Stimulated activated CD8-positive, alpha-beta memory T cell treated with anti-CD3 and anti-CD28 coated beads, Interleukin-7, amount 100 ng/mL, for 48 hours (primary cell): ENCODE measurements at regions not wholly inside any gene's neighbourhood (a gene's known extent, or its start where the extent isn't known, plus 50 kb on each side); places are given as distances from the start of the nearest gene placed in this dataset.

ENCODE experiments used
- DNase-seq, 2 donors: peaks; one replicate each; pipeline ENCODE4 v3.0.0-alpha.2; 2020; ENCODE audit warnings: low read depth in 1 of 2; ENCODE audit errors: extremely low read depth in 1 of 2

DNA sequence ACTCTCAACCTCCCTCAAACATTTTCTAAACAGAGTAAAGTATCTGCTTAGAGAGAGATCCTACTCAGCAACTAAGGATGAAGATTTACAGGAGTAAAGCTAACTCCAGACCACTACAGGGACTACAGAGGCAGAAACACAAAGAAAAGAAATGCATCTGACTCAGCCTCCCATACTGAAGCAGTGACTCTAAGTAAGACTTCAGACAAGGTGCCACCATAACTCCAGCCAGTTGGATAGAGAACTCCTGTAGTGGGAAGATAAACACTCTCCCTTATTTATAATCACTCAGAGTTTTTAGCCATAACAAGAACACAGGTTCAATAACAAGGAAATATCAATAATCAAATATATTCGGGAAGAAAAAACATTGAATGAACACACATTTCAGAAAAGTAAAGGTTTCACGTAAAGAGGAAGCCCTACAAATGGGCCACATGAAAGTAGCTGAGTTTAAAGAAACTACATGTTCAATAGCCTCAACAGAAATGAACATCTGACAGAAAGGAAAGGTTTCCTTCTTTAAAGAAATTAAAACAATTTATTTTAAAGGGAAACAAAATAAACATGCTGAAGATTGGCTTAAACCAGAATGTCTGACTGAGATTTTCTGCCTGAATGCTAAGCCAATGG, 519.9 kb downstream of the KCNJ3 start:
- DNase-seq = no peak

DNA sequence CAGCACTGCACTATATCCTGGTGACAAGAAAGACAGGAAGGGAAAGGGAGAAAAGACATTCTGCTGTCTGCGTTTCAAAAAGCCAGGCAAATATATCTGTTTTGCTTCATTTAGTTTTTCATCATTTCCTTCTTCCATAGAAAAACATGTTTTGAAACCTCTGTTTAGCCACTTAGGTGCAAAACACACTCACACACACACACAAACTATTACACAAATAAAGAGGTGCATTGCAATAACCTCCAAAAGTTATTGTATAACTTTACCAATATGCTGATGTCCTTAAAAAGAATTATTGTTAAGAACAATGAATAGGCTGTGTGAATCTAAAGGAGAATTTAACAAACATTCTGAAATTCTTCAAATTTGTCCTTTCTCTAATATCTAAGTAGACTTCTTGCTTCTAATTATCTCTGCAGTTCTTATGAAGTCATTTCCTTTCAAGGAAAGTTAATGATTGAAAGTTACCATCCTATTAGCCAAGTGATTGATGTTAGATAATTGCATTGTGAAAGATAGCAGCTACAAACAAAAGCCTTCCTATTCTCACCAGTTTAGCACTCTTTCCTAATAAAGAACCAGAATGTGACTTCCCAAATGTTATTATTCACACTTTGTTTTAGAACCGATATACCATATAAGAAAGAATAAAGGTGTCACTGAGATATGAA, 516.7 kb downstream of the KCNJ3 start:
- no peak for DNase-seq

DNA sequence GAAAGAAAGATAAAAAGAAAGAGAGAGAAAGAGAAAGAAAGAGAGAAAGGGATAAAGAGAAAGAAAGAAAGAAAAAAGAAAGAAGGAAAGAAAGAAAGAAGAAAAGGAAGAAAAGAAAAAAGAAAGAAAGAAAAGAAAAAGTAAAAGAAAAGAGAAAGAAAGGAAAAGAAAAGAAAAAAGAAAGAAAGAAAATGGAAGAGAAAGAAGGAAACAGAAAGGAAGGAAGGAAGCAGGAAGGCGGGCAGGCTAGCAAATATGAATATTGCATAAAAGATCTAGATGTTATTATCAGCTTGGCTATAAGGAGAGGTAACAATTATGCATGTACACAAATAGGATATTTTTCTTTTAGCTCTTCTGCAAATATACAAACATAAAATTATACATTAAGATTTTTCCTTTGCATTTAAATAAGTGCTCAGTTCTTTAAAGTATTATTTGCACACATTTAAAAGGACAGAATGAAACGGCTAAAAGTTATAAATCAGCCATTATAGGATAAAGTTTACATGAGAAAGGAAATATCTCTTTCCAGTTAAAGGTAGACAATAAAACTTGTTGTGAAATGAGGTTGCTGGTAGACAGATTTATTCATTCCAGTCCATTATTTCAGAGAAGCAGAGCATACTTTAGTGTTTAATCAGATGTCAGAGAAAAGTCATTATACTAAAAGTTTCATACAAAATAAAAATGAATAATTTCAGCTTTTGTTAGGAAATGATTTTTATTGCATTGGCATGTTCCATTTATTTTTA, 511.4 kb downstream of the KCNJ3 start:
- DNase-seq = no peak

DNA sequence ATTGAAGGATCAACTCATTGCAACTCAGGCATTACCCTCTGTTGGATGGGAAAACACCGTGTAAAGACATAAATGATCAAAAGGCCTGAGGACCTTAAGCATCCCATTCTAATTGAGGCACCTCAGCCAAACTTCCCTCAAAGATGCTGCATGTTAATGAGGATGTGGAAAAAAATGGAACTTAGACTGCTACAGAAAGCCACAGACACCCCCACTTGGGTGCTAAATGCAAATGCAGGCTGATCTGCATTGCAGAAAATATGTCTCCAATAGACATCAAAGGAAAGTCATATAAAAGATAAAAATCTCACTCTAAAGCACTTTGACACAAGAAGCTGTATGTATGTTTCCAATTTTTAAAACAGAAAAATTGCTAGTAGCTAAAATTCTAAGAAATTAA, 504.7 kb downstream of the KCNJ3 start:
- no peak for DNase-seq

DNA sequence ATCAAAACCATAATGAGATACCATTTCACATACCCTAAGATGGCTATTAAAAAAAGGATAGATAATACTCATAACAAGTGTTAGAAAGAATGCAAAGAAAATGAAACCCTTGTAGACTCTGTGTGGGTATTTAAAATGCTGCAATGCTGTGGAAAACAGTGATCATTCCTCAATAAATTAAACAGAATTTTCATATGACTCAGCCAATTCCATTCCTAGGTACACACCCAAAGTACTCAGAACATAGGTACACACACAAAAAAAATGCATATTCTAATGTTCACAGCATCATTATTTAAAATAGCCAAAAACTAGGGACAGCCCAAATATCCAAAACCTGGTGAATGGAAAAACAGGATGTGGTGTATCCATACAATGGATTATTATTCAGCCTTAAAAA, 502.3 kb downstream of the KCNJ3 start:
- no peak for DNase-seq

DNA sequence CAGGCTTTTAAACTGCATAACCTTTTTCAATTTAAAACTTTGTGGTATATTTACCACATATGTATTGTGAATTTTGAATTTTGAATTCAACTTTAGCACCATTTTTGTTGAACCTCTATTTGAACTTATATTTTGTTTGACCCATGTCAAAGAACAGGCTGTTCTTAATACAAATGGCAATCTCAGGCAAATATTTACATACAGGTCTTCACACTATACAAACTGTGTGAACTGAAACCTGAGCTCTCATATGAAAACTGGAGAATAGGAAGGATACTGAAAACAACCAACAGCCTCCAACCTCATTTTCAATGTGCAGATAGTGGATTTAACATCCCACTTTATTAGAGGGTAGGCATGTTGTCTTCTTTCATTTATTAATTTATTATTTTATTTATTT, 491.8 kb downstream of the KCNJ3 start:
- DNase-seq = no peak

DNA sequence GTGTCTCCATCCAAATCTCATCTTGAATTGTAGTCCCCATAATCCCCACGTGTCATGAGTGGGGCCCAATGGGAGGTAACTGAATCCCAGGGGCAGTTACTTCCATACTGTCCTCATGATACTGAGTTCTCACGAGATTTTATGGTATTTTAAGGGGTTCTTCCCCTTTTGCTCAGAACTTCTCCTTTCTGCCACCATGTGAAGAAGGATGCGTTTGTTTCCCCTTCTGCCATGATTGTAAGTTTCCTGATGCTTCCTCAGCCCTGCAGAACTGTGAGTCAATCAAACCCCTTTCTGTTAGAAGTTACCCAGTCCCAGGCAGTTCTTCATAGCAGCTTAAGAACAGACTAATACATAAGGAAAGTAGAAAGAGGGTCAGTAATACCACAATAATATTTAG, 480.4 kb downstream of the KCNJ3 start:
- DNase-seq = no peak

DNA sequence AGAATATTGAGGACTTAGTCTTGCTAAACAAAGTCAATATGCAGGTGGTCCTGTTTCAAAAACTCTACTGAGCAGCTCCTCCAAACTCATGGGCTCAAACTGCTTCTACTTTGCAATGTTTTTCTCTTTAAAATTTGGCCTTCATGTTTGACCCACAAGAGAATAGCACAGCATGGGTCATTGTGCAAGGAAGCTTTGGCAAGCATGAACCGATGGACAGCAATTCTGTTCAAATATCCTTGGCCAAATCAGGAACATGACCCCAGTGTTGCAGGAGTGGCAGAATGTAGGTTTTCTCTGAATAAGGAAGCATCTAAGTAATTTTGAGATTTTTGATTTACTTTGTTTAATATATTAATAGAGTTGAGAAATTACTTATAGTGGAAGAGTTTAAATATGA, 477.9 kb downstream of the KCNJ3 start:
- DNase-seq = no peak

DNA sequence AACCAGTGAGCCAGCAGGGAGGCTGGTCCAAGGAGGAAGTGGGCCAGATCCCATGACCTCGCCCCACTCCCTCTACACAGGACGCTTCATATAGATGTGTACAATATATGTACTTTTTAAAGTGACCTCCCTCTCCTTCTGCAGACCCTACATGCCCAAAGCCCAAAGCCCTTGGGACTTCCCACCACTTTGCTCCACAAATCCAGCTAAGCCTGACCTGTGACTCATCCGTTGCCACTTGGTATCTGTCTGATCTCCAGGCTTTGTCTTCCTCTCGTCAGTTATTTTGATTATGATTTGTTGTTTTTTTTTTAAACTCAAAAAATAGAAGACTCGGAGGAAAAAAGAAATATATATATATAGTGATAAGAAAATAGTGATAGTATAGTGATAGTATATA, 470.8 kb downstream of the KCNJ3 start:
- DNase-seq = no peak

DNA sequence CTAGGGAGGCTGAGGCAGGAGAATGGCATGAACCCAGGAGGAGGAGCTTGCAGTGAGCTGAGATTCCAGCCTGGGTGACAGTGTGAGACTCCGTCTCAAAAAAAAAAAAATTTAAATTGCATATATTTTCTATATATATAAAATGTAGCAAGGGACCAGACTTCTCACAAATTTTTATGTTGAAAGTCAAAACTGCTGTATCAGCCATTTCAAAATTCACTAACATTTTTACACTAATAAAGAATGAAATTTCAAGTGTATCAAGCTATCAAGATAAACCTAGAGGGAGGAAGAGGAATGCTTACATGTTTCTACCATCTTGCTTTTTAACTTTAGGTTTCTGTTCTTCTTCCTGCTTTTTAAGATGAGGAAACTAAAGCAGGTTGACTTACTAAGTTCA, 464.0 kb downstream of the KCNJ3 start:
- no peak for DNase-seq

DNA sequence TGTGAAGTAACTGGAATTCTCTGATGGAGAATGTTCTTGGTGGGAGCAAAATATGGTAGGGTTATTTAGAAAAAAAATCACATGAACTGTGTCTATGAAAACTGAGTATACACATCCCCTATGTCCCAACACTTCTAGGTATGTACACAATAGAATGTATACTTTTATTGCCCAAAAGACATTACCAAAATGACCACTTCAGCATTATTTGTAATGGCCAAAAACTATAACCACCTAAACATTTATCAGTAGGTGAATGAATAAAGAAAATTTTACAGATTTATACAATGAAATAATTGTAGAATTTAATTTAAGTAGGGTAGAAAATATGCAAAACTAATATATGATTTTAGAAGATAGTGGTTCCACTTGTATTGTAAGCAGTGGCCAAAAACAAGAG, 462.8 kb downstream of the KCNJ3 start:
- DNase-seq = no peak

DNA sequence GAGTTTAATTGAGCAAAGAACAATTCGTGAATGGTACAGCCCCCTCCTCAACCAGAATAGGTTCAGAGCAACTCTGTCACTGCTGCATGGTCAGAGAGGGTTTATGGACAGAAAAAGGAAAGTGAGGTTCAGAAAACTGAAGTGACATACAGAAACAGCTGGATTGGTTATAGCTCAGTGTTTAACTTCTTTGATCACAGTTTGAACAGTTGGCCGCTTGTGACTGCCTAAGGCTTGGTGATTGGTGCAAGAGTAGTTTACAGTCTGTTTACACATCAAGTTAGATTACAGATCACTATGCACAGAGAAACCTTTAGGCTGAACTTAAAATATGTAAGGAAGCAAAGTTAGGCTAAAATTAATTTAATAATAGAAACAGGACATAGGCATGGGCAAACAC, 459.2 kb downstream of the KCNJ3 start:
- no peak for DNase-seq

DNA sequence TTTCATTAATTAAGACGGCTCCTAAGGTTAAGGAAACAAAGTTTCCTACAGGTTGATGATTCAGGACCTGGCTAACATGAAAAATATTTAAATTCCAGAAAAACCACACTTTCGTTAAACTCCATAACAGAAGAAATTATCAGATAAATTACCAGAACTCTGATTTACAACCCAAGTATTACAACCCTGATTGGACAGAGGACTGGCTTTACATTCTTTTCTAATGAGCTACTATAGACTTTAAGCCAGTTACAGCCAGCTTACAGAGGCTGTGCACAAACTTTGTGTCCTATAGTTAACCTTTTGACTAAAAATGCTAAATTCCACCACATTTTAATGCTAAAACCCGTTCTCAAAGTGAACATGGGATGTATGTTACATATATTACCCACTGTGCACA, 458.6 kb downstream of the KCNJ3 start:
- DNase-seq = no peak

DNA sequence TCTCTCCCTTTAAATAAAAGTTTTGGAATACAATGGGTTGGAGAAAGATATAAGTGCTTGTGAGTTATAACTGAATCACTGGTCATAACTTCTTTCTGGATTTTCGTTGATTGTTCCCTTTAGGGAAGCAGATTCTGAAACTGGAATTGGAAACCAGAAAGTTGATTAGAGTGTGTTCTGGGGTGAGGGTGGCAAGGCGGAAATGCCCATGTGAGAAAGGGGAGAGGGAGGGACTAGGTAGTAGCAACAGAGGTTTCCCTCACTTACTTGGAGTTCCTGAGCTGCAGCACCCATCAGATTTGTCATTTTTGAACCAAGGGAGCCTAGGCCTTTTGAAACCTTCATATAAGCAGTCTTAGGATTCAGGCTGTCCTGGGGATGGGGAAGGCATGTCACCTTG, 453.4 kb downstream of the KCNJ3 start:
- no peak for DNase-seq

DNA sequence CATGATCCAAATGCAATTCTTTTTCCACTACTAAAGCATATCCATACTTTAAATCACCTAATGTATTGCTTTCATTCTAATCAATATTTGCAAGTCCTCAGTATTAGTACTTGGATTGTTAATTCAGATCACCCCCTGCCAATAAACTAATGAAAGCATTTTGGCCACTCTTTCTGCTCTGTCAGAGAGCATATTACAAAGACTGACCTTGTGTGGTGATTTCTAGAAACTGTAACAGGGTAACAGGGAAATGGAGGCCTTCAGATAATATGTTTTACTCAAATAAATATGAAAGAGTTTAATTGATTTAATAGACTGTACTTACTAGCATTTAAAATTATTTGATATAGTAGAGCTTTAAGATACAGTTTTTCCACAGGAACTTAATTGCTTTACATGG, 453.0 kb downstream of the KCNJ3 start:
- DNase-seq = no peak

DNA sequence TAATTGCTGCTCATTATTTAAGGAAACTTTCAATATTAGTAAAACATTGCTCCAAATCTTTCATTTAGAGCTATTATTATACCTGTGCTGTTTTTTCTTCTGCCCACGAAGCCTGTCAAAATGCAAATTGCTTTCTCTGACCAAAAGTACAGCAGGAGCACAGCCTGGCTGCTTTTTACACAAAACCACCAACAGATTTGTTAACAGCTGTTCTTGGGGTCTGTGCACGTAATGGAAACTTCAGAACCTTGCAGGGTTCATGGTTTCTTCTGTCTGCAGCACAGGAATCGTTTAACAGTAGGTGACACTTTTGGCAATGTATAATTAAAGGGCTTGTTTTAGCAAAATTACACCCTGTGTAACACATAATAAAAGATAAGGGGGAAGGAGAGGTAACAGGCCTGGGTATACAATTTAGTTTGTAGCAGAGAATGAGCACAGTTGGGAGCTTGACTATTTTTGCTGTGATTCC, 447.3 kb downstream of the KCNJ3 start:
- DNase-seq = no peak

DNA sequence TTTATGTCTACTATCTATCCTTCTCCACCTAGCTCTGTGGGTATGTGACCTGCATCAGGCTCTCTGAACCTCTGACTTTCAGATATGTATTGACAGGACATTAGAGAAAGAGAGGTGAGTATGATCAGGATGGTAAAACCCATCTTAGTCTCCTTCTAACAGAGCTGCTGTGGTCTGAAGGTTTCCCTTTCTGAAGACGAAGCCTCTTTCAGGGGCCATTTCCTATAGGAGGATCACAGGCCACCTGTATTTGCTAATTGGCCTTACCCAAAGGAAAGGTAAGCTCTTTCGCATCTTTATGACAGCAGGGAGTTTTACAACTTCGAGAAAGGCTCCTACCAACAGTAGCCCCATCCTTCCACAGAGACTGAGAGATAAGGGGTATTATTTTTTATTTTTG, 442.9 kb downstream of the KCNJ3 start:
- DNase-seq = no peak

DNA sequence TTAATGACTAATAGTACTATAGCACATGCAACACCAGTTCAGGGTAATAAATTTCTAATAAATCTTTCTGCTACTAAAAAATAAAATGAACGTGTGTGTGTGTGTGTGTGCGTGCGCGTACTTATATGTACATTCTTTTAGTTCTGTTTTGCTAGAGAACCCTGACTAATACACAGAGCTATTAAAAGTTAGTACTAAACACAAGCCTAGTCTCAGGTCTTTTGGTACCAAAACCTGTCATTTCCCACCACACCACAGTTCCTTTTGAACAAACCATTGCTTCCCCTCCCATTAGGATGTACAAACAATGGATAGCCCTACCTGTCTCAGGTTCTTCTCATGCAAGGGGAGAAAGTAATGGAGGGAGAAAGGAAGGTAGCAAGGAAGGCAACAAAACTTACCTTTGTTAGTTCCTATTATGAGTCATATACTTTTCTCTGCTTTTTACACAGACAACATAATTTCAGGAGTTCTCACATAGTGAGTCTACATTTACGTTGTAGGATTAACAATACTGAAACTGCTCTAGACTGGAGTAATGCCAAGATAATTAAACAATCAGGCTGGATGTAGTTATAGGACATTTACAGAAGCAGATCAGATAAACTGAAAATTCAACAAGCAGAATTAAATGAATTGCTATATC, 427.2 kb downstream of the KCNJ3 start:
- DNase-seq = no peak

DNA sequence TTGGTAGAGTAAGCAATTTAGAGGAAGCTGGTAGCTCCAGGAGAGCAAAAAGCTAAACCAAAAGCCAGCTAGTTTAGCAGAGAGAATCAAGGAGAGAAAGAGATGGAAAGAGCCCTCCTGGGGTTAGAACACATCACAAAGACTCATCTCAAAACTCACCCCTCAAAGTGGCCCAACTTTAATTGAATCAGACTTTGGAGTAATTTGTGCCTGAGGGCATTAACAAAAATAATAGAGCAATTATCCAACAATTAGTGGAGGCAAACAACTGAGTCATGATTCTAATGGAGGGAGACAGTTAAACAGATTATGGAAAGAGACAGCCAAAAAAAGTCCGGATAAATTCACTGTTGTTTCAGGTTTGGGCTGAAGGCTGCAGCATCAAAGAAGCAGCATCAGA, 417.4 kb downstream of the KCNJ3 start:
- DNase-seq = no peak

DNA sequence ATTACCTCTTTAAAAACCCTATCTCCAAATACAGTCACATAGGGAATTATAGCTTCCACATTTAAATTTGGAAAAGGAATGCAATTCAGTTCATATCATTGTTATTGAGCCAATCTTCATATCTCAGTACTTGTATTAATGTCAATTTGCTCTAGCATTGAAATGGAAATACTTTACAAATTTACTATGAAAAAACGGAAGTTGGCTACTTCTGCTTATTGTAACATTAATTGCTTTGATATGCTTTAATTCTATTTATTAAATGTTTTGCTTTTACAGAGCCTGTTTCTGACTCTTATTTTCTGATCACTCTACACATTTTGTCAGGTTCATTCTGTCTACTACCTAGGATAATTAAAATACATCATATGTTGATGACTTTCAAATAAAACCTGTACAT, 412.6 kb downstream of the KCNJ3 start:
- DNase-seq = no peak

DNA sequence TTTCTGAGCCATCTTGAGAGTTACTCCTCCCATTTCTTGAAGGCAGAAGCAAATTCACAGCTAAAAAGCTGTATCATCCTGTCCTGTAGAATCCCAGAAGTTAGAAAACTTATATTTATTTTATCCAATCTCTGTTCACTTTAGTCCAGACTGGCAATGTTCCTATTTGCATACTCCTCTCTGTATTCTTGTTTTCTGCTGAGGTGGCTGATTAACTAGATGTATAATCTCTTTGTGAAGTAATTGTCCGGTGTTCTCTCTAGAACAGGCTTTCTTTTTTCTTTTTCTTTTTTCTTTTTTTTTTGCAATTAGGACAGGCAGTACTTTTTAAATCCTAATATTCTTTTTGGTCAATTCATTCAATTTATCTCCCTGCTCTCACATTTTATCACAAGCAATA, 411.0 kb downstream of the KCNJ3 start:
- no peak for DNase-seq

DNA sequence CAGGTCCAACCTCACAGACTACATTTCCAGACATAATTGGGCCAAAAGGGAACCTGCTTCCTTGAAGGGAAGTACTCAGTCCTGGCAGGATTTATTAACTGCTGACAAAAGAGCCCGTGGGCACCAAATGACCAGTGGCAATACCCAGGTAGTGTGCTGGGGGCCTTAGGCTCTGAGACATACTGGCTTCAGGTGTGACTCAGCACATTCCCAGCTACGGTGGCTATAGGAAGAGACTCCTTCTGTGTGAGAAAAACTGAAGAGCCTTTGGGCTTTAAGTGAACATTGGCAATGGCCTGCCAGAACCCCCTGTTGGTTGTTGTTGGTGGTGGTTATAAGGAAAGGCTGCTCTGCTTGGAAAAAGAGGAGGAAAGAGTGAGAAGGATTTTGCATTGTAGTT, 401.8 kb downstream of the KCNJ3 start:
- no peak for DNase-seq
